HepG2 (cell line): ENCODE measurements at regions not wholly inside any gene's neighbourhood (a gene's known extent, or its start where the extent isn't known, plus 50 kb on each side); places are given as distances from the start of the nearest gene placed in this dataset.

Experiments used
- ATAC-seq: fragments of 200-7000 bp; cut with Tn5 transposase; 3 replicates; pipeline ENCODE4 v1.9.1; 2020; ENCODE audit warnings: mild to moderate bottlenecking, moderate library complexity
- BruUV-seq: library from RNA; stranded (reverse); fragments of 400-500 nt; replicated peaks from 2 replicates; lab custom pipeline; 2021; lab: Mats Ljungman, UMichigan
- CTCF ChIA-PET: fragments of 300-600 bp; formaldehyde crosslinking; extraction: SDS; loops from one replicate; lab custom pipeline; 2021; ENCODE audit warnings: low total read pairs, inconsistent platforms, low intra/inter-chr PET ratio; lab: Yijun Ruan, JAX
- POLR2A ChIA-PET: fragments of 350-600 bp; sonication (Branson Sonifier 250); formaldehyde crosslinking; loops from one replicate; lab custom pipeline; 2020; ENCODE audit warnings: antibody characterized with exemption, inconsistent platforms; lab: Yijun Ruan, JAX
- DNase-seq: peaks from one replicate; pipeline ENCODE4 v3.0.0-alpha.2; 2015; ENCODE audit warnings: low spot score
- FAIRE-seq: peaks from 3 replicates; lab custom pipeline; 2011; peaks lifted over from hg19 to GRCh38; lab: Jason Lieb, UNC
- H2AFZ ChIP-seq: one replicate; pipeline ENCODE4 v1.6.1; 2011; ENCODE audit warnings: low read length, inconsistent platforms
- H3K27ac ChIP-seq: fragments of 300-600 bp; 3 replicates; pipeline ENCODE4 v1.8.0; 2011; ENCODE audit warnings: mixed run types, mild to moderate bottlenecking, mixed read lengths, low read length, inconsistent platforms; ENCODE audit not compliant: insufficient read depth; ENCODE audit errors: extremely low read length
- H3K27me3 ChIP-seq, 2 experiments: fragments of 200-600 bp in 1 of 2; 2 replicates in 1 of 2; 3 replicates in 1 of 2; pipeline versions ENCODE4 v1.6.0 to v1.8.0; 2011; ENCODE audit warnings: low read length in 2 of 2, mild to moderate bottlenecking in 2 of 2, moderate library complexity in 2 of 2, inconsistent platforms in 1 of 2; ENCODE audit not compliant: insufficient read depth in 2 of 2, control insufficient read depth in 1 of 2
- H3K36me3 ChIP-seq, 2 experiments: fragments of 200-600 bp in 1 of 2; replicated peaks in 1 of 2; 2 replicates in 1 of 2; 3 replicates in 1 of 2; pipeline versions ENCODE4 v1.5.1 to v1.8.0; 2011; ENCODE audit warnings: low read length in 2 of 2, inconsistent platforms in 1 of 2; ENCODE audit not compliant: insufficient read depth in 2 of 2, control insufficient read depth in 1 of 2
- H3K4me1 ChIP-seq: 2 replicates; pipeline ENCODE4 v1.5.1; 2012; ENCODE audit warnings: low read length, inconsistent platforms; ENCODE audit not compliant: insufficient read depth
- H3K4me2 ChIP-seq: 2 replicates; pipeline ENCODE4 v1.6.0; 2011; ENCODE audit warnings: low read depth, low read length, inconsistent platforms
- H3K4me3 ChIP-seq, 3 experiments: fragments of 200-600 bp in 1 of 3; sonication (generic), shearing (Covaris generic) in 1 of 3; replicated peaks in 1 of 3; 2 replicates each; pipeline ENCODE4 v1.5.1; 2011 to 2016; ENCODE audit warnings: low read length in 3 of 3, inconsistent platforms in 2 of 3, low read depth in 2 of 3, mild to moderate bottlenecking in 2 of 3, control low read depth in 1 of 3, mixed read lengths in 1 of 3; ENCODE audit not compliant: insufficient read depth in 1 of 3
- H3K79me2 ChIP-seq: one replicate; pipeline ENCODE4 v1.6.1; 2011; ENCODE audit warnings: low read length, inconsistent platforms; ENCODE audit not compliant: insufficient read depth
- H3K9ac ChIP-seq: 2 replicates; pipeline ENCODE4 v1.6.0; 2011; ENCODE audit warnings: mild to moderate bottlenecking, low read depth, low read length, inconsistent platforms; ENCODE audit not compliant: insufficient read depth
- H3K9me3 ChIP-seq: 2 replicates; pipeline ENCODE4 v1.5.1; 2012; ENCODE audit warnings: mild to moderate bottlenecking, low read length
- H4K20me1 ChIP-seq: 2 replicates; pipeline ENCODE4 v1.6.0; 2011; ENCODE audit warnings: inconsistent platforms, mild to moderate bottlenecking, low read length, moderate library complexity; ENCODE audit not compliant: insufficient read depth
- CREB1 ChIP-seq, 2 experiments: fragments of 450-650 bp in 1 of 2; IDR thresholded peaks; 2 replicates each; pipeline ENCODE4 v1.6.1; 2016 to 2017; ENCODE audit warnings: control low read depth in 1 of 2, mild to moderate bottlenecking in 1 of 2, missing compliant biosample characterization in 1 of 2, missing genetic modification characterization in 1 of 2
- FOSL1 ChIP-seq: sonication (generic); formaldehyde crosslinking; IDR thresholded peaks from 2 replicates; pipeline ENCODE4 v1.9.0; 2021; ENCODE audit warnings: missing genetic modification reagents, borderline replicate concordance
- NFKB2 ChIP-seq: sonication (generic); formaldehyde crosslinking; IDR thresholded peaks from 2 replicates; pipeline ENCODE4 v1.4.0; 2020; ENCODE audit warnings: missing genetic modification reagents, borderline replicate concordance
- SMAD9 ChIP-seq: sonication (generic); formaldehyde crosslinking; IDR thresholded peaks from 2 replicates; pipeline ENCODE4 v1.5.1; 2020; ENCODE audit warnings: mild to moderate bottlenecking, missing genetic modification reagents
- SPEN ChIP-seq: sonication (generic); formaldehyde crosslinking; IDR thresholded peaks from 2 replicates; pipeline ENCODE4 v1.5.1; 2020; ENCODE audit warnings: low read depth, mild to moderate bottlenecking, missing genetic modification reagents
- ZBTB20 ChIP-seq: sonication (generic); formaldehyde crosslinking; IDR thresholded peaks from 2 replicates; pipeline ENCODE4 v1.8.1; 2023; ENCODE audit warnings: missing genetic modification reagents, low read depth, mild to moderate bottlenecking, borderline replicate concordance
- ZNF329 ChIP-seq: sonication (generic); formaldehyde crosslinking; IDR thresholded peaks from 2 replicates; pipeline ENCODE4 v1.9.0; 2021; ENCODE audit warnings: low read depth, mild to moderate bottlenecking, missing genetic modification reagents
- ZNF772 ChIP-seq: sonication (generic); formaldehyde crosslinking; IDR thresholded peaks from 2 replicates; pipeline ENCODE4 v1.5.0; 2020; ENCODE audit warnings: mild to moderate bottlenecking, missing genetic modification reagents
- ZUFSP ChIP-seq: sonication (generic); formaldehyde crosslinking; IDR thresholded peaks from 2 replicates; pipeline ENCODE4 v1.9.0; 2021; ENCODE audit warnings: missing genetic modification reagents, mild to moderate bottlenecking, borderline replicate concordance
- WGBS: methylation state at CpG from one replicate; pipeline ENCODE4 v1.1.6; 2017; ENCODE audit warnings: low lambda C conversion rate; 5-methylcytosine and 5-hydroxymethylcytosine counted together
- in situ Hi-C: cut with HindIII; loops from 2 replicates; pipeline ENCODE4 v1.10.0; 2017; ENCODE audit warnings: low pct_unique_long_range_greater_than_20kb; ENCODE audit not compliant: extremely low pct_ligation_motif_present
- intact Hi-C: fragments of 100-400 bp; cut with micrococcal nuclease; formaldehyde crosslinking; loops from one replicate; pipeline ENCODE4 v1.10.0; 2022; ENCODE audit not compliant: unreplicated experiment
- TF ChIP-seq, protein P1 (sequence below): sonication (generic); formaldehyde crosslinking; IDR thresholded peaks from 2 replicates; pipeline ENCODE4 v1.8.1; 2023; ENCODE audit warnings: mild to moderate bottlenecking, missing genetic modification reagents, borderline replicate concordance
- TF ChIP-seq, protein P2 (sequence below): IDR thresholded peaks from 2 replicates; pipeline ENCODE4 v1.6.1; 2016; ENCODE audit warnings: mild to moderate bottlenecking
- TF ChIP-seq, protein P3 (sequence below): sonication (generic); formaldehyde crosslinking; IDR thresholded peaks from 2 replicates; pipeline ENCODE4 v1.4.0; 2020; ENCODE audit warnings: missing genetic modification reagents, mild to moderate bottlenecking, borderline replicate concordance

DNA sequence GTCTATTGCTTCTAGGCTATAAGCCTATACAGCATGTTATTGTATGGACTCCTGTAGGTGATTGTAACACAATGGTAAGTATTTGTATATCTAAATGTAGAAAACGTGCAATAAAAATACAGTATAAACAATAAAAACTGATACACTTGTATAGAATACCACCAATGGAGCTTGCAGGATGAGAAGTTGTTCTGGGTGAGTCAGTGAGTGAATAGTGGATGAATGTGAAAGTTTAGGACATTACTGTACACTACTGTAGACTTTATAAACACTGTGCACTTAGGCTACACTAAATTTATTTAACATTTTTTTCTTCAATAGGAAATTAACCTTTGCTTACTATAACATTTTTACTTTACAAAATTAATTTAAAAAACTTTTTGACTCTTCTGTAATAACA lies 679.2 kb upstream of the ZNF804A start:
- H3K27ac ChIP-seq, result no peak overlapping the region
- H3K4me1 ChIP-seq, result no peaks in the 10 kb centered on the region
- no TSS peak for BruUV-seq
- H4K20me1 ChIP-seq, result no peaks in the 10 kb centered on the region
- POLR2A ChIA-PET, result no interaction called here
- no peak for ATAC-seq
- no peak overlapping the region for H3K4me2 ChIP-seq
- no peak overlapping the region for H3K4me3 ChIP-seq
- no peak overlapping the region for H3K9ac ChIP-seq
- in situ Hi-C loops, result no loop called here
- DNase-seq, result no peak
- 0% methylated on average over 1 of the region's 1 CpG for WGBS
- no peaks in the 10 kb centered on the region for H3K79me2 ChIP-seq
- peaks cover 4% of the 10 kb centered on the region; the same call in 1 of the 2 replicates for H3K9me3 ChIP-seq
- CTCF ChIA-PET, result no interaction called here
- no peaks in the 10 kb centered on the region for H3K27me3 ChIP-seq
- no peak overlapping the region for H2AFZ ChIP-seq
- no peaks in the 10 kb centered on the region for H3K36me3 ChIP-seq
- TF ChIP-seq ZUFSP (CRISPR knock-in tag) (no peak), SPEN (CRISPR knock-in tag) (no peak)
- TF ChIP-seq, protein P1, sequence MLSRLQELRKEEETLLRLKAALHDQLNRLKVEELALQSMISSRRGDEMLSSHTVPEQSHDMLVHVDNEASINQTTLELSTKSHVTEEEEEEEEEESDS, result no peak
- TF ChIP-seq, all 625 proteins: peak for 0
- no peak for FAIRE-seq
- intact Hi-C loops, result no loop called here

- intact Hi-C loops, result no loop called here
- CTCF ChIA-PET, result no interaction called here
- no peak overlapping the region for H2AFZ ChIP-seq
Observed at GRCh38 chr2:183919926-183920325, 678.4 kb upstream of the ZNF804A start.

More at GRCh38 chr2:183919926-183920325, 678.4 kb upstream of the ZNF804A start:
- Histone ChIP-seq H3K79me2 (no peaks in the 10 kb centered on the region), H3K4me2 (no peak overlapping the region), H3K9me3 (peaks cover 8% of the 10 kb centered on the region; the same call in 1 of the 2 replicates), H3K36me3 (no peaks in the 10 kb centered on the region), H3K4me1 (no peaks in the 10 kb centered on the region), H3K27me3 (no peaks in the 10 kb centered on the region), H3K27ac (no peak overlapping the region), H3K9ac (no peak overlapping the region), H4K20me1 (no peaks in the 10 kb centered on the region), H3K4me3 (no peak overlapping the region)
- BruUV-seq, result no TSS peak
- ATAC-seq (no peak), FAIRE-seq (no peak), DNase-seq (no peak)
- in situ Hi-C loops, result no loop called here
- POLR2A ChIA-PET, result no interaction called here
- no peak for TF ChIP-seq ZBTB20 (CRISPR knock-in tag)
- TF ChIP-seq, protein P2, sequence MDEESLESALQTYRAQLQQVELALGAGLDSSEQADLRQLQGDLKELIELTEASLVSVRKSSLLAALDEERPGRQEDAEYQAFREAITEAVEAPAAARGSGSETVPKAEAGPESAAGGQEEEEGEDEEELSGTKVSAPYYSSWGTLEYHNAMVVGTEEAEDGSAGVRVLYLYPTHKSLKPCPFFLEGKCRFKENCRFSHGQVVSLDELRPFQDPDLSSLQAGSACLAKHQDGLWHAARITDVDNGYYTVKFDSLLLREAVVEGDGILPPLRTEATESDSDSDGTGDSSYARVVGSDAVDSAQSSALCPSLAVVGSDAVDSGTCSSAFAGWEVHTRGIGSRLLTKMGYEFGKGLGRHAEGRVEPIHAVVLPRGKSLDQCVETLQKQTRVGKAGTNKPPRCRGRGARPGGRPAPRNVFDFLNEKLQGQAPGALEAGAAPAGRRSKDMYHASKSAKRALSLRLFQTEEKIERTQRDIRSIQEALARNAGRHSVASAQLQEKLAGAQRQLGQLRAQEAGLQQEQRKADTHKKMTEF (CRISPR knock-in tag), result no peak
- no peak for TF ChIP-seq FOSL1 (CRISPR knock-in tag)
- TF ChIP-seq ZNF329, result no peak
- TF ChIP-seq, protein P3, sequence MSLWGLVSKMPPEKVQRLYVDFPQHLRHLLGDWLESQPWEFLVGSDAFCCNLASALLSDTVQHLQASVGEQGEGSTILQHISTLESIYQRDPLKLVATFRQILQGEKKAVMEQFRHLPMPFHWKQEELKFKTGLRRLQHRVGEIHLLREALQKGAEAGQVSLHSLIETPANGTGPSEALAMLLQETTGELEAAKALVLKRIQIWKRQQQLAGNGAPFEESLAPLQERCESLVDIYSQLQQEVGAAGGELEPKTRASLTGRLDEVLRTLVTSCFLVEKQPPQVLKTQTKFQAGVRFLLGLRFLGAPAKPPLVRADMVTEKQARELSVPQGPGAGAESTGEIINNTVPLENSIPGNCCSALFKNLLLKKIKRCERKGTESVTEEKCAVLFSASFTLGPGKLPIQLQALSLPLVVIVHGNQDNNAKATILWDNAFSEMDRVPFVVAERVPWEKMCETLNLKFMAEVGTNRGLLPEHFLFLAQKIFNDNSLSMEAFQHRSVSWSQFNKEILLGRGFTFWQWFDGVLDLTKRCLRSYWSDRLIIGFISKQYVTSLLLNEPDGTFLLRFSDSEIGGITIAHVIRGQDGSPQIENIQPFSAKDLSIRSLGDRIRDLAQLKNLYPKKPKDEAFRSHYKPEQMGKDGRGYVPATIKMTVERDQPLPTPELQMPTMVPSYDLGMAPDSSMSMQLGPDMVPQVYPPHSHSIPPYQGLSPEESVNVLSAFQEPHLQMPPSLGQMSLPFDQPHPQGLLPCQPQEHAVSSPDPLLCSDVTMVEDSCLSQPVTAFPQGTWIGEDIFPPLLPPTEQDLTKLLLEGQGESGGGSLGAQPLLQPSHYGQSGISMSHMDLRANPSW, result no peak
- no peak for TF ChIP-seq ZNF772 (CRISPR knock-in tag)
- TF ChIP-seq NFKB2, result no peak
- no peak for TF ChIP-seq SMAD9 (CRISPR knock-in tag)
- TF ChIP-seq CREB1 (IDR thresholded peaks at IDR 0.05), result peak; percentile 37; the same call in 1 of the 2 replicates
- no peak for TF ChIP-seq CREB1 (CRISPR knock-in tag; IDR thresholded peaks at IDR 0.05)
- WGBS, result 0% methylated on average over 2 of the region's 2 CpGs
